SK-N-SH (cell line): ENCODE measurements at regions not wholly inside any gene's neighbourhood (a gene's known extent, or its start where the extent isn't known, plus 50 kb on each side); places are given as distances from the start of the nearest gene placed in this dataset.

Experiments
- CTCF ChIA-PET: fragments of 300-600, 350-600 bp; formaldehyde crosslinking; extraction: SDS; loops from one replicate; lab custom pipeline; 2021; lab: Yijun Ruan, JAX
- POLR2A ChIA-PET: fragments of 350-600 bp; sonication (Branson Sonifier 250); formaldehyde crosslinking; extraction: SDS; loops from one replicate; lab custom pipeline; 2020; ENCODE audit warnings: antibody characterized with exemption, inconsistent platforms; lab: Yijun Ruan, JAX
- DNase-seq: peaks from one replicate; pipeline ENCODE4 v3.0.0; 2012
- H2AFZ ChIP-seq: fragments of 200-600 bp; sonication (generic); 2 replicates; pipeline ENCODE4 v1.8.1; 2016; ENCODE audit warnings: antibody characterized with exemption, mild to moderate bottlenecking, low read depth
- H3F3A ChIP-seq: fragments of 200-600 bp; sonication (generic); replicated peaks from 2 replicates; pipeline ENCODE3; 2016; ENCODE audit warnings: antibody characterized with exemption, mild to moderate bottlenecking; ENCODE audit not compliant: insufficient read depth
- H3K27ac ChIP-seq, 2 experiments: fragments of 200-500 bp in 1 of 2; fragments of 200-600 bp in 1 of 2; sonication (Bioruptor generic) in 1 of 2; sonication (generic), shearing (Covaris generic) in 1 of 2; 2 replicates each; pipeline versions ENCODE4 v1.5.1 to v1.6.1; 2014 to 2016; ENCODE audit warnings: low read depth in 2 of 2, inconsistent platforms in 1 of 2, low read length in 1 of 2, mild to moderate bottlenecking in 1 of 2, mixed read lengths in 1 of 2
- H3K27me3 ChIP-seq: fragments of 200-600 bp; sonication (generic), shearing (Covaris generic); 2 replicates; pipeline ENCODE4 v1.6.1; 2016; ENCODE audit warnings: mixed run types; ENCODE audit not compliant: insufficient read depth
- H3K36me3 ChIP-seq, 2 experiments: fragments of 200-500 bp in 1 of 2; fragments of 200-600 bp in 1 of 2; sonication (Bioruptor generic) in 1 of 2; sonication (generic) in 1 of 2; replicated peaks in 1 of 2; 2 replicates each; pipeline versions ENCODE3 to v1.5.1; 2014 to 2016; ENCODE audit warnings: low read length in 1 of 2, mild to moderate bottlenecking in 1 of 2; ENCODE audit not compliant: insufficient read depth in 2 of 2, control insufficient read depth in 1 of 2
- H3K4me1 ChIP-seq, 2 experiments: fragments of 200-500 bp in 1 of 2; fragments of 200-600 bp in 1 of 2; sonication (Bioruptor generic) in 1 of 2; sonication (generic), shearing (Covaris generic) in 1 of 2; 2 replicates each; pipeline versions ENCODE4 v1.5.1 to v1.6.1; 2014 to 2016; ENCODE audit warnings: low read depth in 1 of 2, low read length in 1 of 2, mixed run types in 1 of 2; ENCODE audit not compliant: insufficient read depth in 2 of 2, control insufficient read depth in 1 of 2
- H3K4me2 ChIP-seq: fragments of 200-600 bp; sonication (generic), shearing (Covaris generic); 2 replicates; pipeline ENCODE4 v1.6.1; 2017; ENCODE audit warnings: mixed run types
- H3K4me3 ChIP-seq, 2 experiments: fragments of 200-500 bp in 1 of 2; fragments of 200-600 bp in 1 of 2; sonication (Bioruptor generic) in 1 of 2; sonication (generic), shearing (Covaris generic) in 1 of 2; 2 replicates each; pipeline versions ENCODE4 v1.5.1 to v1.8.1; 2014 to 2016; ENCODE audit warnings: low read depth in 2 of 2, inconsistent platforms in 1 of 2, low read length in 1 of 2, mild to moderate bottlenecking in 1 of 2, mixed read lengths in 1 of 2, moderate library complexity in 1 of 2
- H3K79me2 ChIP-seq: fragments of 200-600 bp; sonication (generic); 2 replicates; pipeline ENCODE4 v1.8.1; 2017; ENCODE audit warnings: mild to moderate bottlenecking; ENCODE audit not compliant: insufficient read depth
- H3K9ac ChIP-seq: fragments of 200-600 bp; sonication (generic); 2 replicates; pipeline ENCODE4 v1.6.1; 2017; ENCODE audit warnings: mixed run types
- H3K9me2 ChIP-seq: fragments of 200-600 bp; sonication (generic); 2 replicates; pipeline ENCODE4 v1.6.1; 2017; ENCODE audit warnings: mixed run types
- H3K9me3 ChIP-seq: fragments of 200-600 bp; sonication (generic); 2 replicates; pipeline ENCODE4 v1.6.1; 2017; ENCODE audit warnings: mixed run types, mild to moderate bottlenecking, moderate library complexity
- H4K20me1 ChIP-seq: fragments of 200-600 bp; sonication (generic); 2 replicates; pipeline ENCODE4 v1.6.1; 2017; ENCODE audit warnings: mild to moderate bottlenecking, mixed run types; ENCODE audit not compliant: insufficient read depth
- CHD2 ChIP-seq: fragments of 150-350 bp; IDR thresholded peaks from 2 replicates; pipeline ENCODE4 v1.6.1; 2018; ENCODE audit warnings: low read length; ENCODE audit not compliant: partially characterized antibody
- FOXM1 ChIP-seq: IDR thresholded peaks from 2 replicates; pipeline ENCODE4 v1.4.0; 2012; ENCODE audit warnings: low read depth, mild to moderate bottlenecking
- GATA2 ChIP-seq: sonication (generic); formaldehyde crosslinking; IDR thresholded peaks from 2 replicates; pipeline ENCODE4 v1.5.0; 2020; ENCODE audit warnings: mild to moderate bottlenecking, missing genetic modification reagents
- SMC3 ChIP-seq: IDR thresholded peaks from 2 replicates; pipeline ENCODE4 v1.6.1; 2012; ENCODE audit warnings: low read depth, low read length, improper control_type of control experiment
- TEAD4 ChIP-seq: IDR thresholded peaks from 2 replicates; pipeline ENCODE4 v1.4.0; 2012; ENCODE audit warnings: mild to moderate bottlenecking, borderline replicate concordance; ENCODE audit not compliant: insufficient read depth
- WGBS: methylation state at CpG from one replicate; pipeline ENCODE4 v1.1.6; 2017; ENCODE audit warnings: low lambda C conversion rate; 5-methylcytosine and 5-hydroxymethylcytosine counted together
- TF ChIP-seq, protein P1 (sequence below): IDR thresholded peaks from 2 replicates; pipeline ENCODE4 v1.4.0; 2012; ENCODE audit warnings: low read depth, borderline replicate concordance
- TF ChIP-seq, protein P2 (sequence below): fragments of 150-350 bp; IDR thresholded peaks from 2 replicates; pipeline ENCODE4 v1.6.1; 2017; ENCODE audit warnings: antibody characterized with exemption, low read length, low read depth, borderline replicate concordance

DNA sequence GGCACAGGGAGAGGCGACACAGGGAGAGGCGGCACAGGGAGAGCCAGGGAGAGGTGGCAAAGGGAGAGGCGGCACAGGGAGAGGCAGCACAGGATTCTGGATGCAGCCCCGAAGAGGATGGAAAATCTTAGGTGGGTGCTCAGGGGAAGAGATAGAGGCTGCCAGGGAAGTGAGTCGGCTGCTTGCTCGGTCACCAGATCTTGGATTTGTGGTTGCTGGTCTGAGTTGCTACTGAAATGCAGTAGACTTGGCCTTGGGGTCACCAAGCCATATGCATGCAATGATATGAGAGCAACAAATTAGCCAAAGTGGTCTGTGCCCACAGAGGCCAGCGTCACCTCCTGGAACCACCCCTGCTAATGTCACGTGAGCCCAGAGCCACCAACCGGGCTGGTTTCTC, 117.2 kb upstream of the SALL3 start:
- Histone ChIP-seq H3K4me1 (no peaks in the 10 kb centered on the region), H3K9me2 (no peaks in the 10 kb centered on the region), H3K27ac (no peak overlapping the region), H3F3A (no peaks in the 10 kb centered on the region), H3K9ac (no peak overlapping the region), H4K20me1 (no peaks in the 10 kb centered on the region), H3K9me3 (no peaks in the 10 kb centered on the region), H2AFZ (no peak overlapping the region), H3K27me3 (peaks cover 77% of the 10 kb centered on the region), H3K36me3 (no peaks in the 10 kb centered on the region), H3K4me3 (no peak overlapping the region), H3K4me2 (no peak overlapping the region), H3K79me2 (no peaks in the 10 kb centered on the region)
- CTCF ChIA-PET, result no interaction called here
- WGBS, result under 1% methylated on average over 8 of the region's 9 CpGs
- TF ChIP-seq TEAD4 (no peak), GATA2 (CRISPR knock-in tag) (no peak)
- POLR2A ChIA-PET, result no interaction called here
- DNase-seq, result no peak

DNA sequence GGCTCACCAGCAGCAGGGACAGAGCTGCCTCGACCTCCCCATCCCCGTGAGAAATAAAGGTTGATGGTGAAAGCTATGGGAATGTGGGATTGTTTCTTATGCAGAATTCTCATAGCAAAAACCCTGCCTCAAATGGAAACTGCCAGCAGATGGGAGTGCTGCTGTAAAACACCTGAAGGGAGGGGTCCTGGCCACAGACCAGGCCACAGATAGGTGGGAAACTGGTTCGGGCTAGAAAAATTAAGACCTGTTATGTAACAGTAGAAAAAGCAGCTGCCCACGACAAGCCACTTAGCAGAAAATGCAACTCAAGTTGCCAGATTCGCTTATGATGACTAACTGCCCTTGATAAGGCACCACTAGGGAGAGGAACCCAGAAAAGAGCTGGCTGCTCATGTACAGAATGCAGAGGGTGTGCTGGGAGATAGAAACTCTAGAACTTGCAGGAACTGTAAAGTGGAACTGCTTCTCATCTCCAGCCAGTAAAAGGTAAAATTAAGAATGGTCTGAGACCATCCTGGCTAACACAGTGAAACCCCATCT, 114.5 kb upstream of the SALL3 start:
- Histone ChIP-seq H3K27ac (no peak overlapping the region), H3K79me2 (no peaks in the 10 kb centered on the region), H3K4me2 (no peak overlapping the region), H3K4me3 (no peak overlapping the region), H3F3A (no peaks in the 10 kb centered on the region), H3K9me3 (no peaks in the 10 kb centered on the region), H3K36me3 (no peaks in the 10 kb centered on the region)
- POLR2A ChIA-PET, result no interaction called here
- CTCF ChIA-PET, result interaction anchor here (1.3 kb wide), 2 partner anchors 11 to 14 kb away, joined by 5 to 6 read pairs; no protein-coding TSS in a partner anchor
- DNase-seq, result no peak
- no peak for TF ChIP-seq CHD2
- no peak for TF ChIP-seq GATA2 (CRISPR knock-in tag)
- no peak for TF ChIP-seq SMC3
- TF ChIP-seq, all 33 proteins: peak for 0
- Histone ChIP-seq H2AFZ (no peak overlapping the region), H3K9me2 (no peaks in the 10 kb centered on the region), H3K9ac (no peak overlapping the region), H3K4me1 (no peaks in the 10 kb centered on the region), H3K27me3 (peaks cover 71% of the 10 kb centered on the region; the same call in 1 of the 2 replicates), H4K20me1 (no peaks in the 10 kb centered on the region)
- WGBS, result 5% methylated on average over 5 of the region's 5 CpGs

DNA sequence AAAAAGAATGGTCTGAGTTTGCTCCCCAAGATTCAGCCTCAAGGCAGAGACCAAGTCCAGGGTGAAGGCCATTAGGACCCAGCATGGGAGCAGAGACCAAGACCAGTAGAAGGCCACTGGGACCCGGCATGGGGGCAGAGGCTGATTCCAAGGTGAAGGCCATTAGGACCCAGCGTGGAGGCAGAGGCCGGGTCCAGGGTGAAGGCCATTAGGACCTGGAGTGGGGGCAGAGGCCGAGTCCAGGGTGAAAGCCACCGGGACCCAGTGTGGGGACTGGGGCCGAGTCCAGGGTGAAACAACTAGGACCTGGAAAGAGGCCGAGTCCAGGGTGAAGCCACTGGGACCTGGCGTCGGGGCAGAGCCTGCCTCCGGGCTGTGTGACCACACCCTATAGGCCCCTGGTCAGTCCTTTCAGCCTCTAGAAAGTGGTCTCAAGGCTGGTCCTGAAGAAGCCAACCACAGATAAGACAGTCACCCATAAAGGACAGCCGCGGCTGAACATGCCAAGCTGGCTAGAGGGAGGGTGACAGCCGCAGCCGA, 113.8 kb upstream of the SALL3 start:
- no peaks in the 10 kb centered on the region for H3K36me3 ChIP-seq
- no peaks in the 10 kb centered on the region for H3F3A ChIP-seq
- H3K9me2 ChIP-seq, result no peaks in the 10 kb centered on the region
- H2AFZ ChIP-seq, result no peak overlapping the region
- no peaks in the 10 kb centered on the region for H3K9me3 ChIP-seq
- 8% methylated on average over 11 of the region's 14 CpGs for WGBS
- H3K4me2 ChIP-seq, result no peak overlapping the region
- DNase-seq, result no peak
- H3K9ac ChIP-seq, result no peak overlapping the region
- peaks cover 71% of the 10 kb centered on the region; the same call in 1 of the 2 replicates for H3K27me3 ChIP-seq
- H3K79me2 ChIP-seq, result no peaks in the 10 kb centered on the region
- CTCF ChIA-PET, result interaction anchor here (1.3 kb wide), 2 partner anchors 10 to 13 kb away, joined by 5 to 6 read pairs; no protein-coding TSS in a partner anchor
- H3K27ac ChIP-seq, result no peak overlapping the region
- POLR2A ChIA-PET, result no interaction called here
- no peaks in the 10 kb centered on the region for H3K4me1 ChIP-seq
- no peak overlapping the region for H3K4me3 ChIP-seq
- TF ChIP-seq FOXM1 (no peak), SMC3 (no peak)
- TF ChIP-seq, protein P1, sequence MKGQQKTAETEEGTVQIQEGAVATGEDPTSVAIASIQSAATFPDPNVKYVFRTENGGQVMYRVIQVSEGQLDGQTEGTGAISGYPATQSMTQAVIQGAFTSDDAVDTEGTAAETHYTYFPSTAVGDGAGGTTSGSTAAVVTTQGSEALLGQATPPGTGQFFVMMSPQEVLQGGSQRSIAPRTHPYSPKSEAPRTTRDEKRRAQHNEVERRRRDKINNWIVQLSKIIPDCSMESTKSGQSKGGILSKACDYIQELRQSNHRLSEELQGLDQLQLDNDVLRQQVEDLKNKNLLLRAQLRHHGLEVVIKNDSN, result no peak
- TF ChIP-seq, protein P2, sequence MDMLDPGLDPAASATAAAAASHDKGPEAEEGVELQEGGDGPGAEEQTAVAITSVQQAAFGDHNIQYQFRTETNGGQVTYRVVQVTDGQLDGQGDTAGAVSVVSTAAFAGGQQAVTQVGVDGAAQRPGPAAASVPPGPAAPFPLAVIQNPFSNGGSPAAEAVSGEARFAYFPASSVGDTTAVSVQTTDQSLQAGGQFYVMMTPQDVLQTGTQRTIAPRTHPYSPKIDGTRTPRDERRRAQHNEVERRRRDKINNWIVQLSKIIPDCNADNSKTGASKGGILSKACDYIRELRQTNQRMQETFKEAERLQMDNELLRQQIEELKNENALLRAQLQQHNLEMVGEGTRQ, result no peak
- TF ChIP-seq, all 33 proteins: peak for 0
- no peaks in the 10 kb centered on the region for H4K20me1 ChIP-seq
